ENCODE measurements at regions not wholly inside any gene's neighbourhood (a gene's known extent, or its start where the extent isn't known, plus 50 kb on each side); places are given as distances from the start of the nearest gene placed in this dataset.
"Not testable (repeated sequence)": the region's sequence is repeated elsewhere in the genome, so short reads cannot be mapped to it uniquely, and the experiment has no call there.

- no peak for DNase-seq (ENCODE audit: extremely low read depth, low read depth, low spot score)
These were observed 848.9 kb downstream of the TRIML1 start for GRCh38 chr4:188988131-188988530.

- DNase-seq (ENCODE audit: extremely low read depth, low read depth, low spot score): no peak
These were observed 850.1 kb downstream of the TRIML1 start for GRCh38 chr4:188989371-188989770.

- DNase-seq (ENCODE audit: extremely low read depth, low read depth, low spot score): no peak
These were observed 853.5 kb downstream of the TRIML1 start for GRCh38 chr4:188992706-188993105.

DNA sequence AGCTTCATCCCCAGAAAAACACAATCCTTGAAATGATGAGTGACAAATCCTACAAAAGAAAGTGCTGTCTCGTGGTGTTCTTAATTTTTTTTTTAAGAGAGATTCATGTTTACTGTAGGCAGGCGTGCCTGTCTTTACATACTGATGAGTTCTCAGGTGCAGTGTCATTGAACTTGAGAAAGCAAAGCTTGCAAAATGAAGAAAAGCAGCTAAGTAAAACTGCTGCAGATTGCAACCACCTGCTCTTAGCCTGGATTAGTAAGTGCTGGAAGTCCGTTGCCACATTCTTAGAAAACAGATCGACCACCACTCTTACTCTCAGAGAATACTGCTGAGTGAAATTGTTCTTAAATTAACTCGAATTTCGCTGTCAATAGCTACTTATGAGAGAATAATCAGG lies 854.6 kb downstream of the TRIML1 start:
- DNase-seq (ENCODE audit: extremely low read depth, low read depth, low spot score): no peak

- no peak for DNase-seq (ENCODE audit: extremely low read depth, low read depth, low spot score)
These were observed 862.2 kb downstream of the TRIML1 start for GRCh38 chr4:189001283-189001970.

DNA sequence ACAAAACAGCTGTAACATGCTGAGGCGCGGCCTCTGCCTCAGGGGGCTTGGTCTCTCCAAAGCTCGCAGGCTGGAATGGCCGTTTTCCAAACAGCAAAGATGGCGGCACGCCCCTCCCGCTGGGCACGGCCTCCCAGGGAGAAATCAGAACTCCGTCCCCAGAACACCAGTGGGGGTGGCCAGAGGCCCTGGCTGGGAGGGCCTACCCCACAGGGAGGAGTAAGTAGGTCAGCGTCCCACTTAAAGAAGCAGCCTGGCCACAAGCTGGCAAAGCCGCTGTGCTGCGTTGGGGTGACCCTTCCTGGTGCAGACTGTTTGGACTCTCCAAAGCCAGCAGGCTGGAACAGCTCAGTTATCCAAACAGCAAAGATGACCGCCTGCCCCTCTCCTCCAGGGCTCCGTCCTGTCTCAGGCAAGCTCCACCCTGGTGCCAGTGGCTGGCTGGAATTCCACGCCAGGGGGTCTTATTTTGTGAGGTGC lies 862.8 kb downstream of the TRIML1 start:
- DNase-seq (ENCODE audit: extremely low read depth, low read depth, low spot score): no peak

GRCh38 chr4:189002475-189002874 lies 863.2 kb downstream of the TRIML1 start:
- no peak for DNase-seq (ENCODE audit: extremely low read depth, low read depth, low spot score)

DNA sequence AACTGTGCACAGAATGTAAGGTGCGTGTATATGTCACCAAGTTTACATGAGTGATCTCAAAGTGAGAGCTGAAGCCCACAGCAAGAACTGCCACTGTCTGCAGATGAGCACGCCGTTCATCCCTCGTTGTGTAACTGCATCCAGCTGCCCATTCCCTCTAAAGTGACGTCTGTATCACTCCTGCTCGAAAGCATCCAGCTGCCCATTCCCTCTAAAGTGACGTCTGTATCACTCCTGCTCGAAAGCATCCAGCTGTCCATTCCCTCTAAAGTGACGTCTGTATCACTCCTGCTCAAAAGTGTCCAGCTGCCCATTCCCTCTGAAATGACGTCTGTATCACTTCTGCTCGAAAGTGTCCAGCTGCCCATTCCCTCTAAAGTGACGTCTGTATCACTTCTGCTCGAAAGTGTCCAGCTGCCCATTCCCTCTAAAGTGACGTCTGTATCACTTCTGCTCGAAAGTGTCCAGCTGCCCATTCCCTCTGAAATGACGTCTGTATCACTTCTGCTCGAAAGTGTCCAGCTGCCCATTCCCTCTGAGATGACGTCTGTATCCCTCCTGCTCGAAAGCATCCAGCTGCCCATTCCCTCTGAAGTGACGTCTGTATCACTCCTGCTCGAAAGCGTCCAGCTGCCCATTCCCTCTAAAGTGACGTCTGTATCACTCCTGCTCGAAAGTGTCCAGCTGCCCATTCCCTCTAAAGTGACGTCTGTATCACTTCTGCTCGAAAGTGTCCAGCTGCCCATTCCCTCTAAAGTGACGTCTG lies 871.4 kb downstream of the TRIML1 start:
- not testable (repeated sequence) for DNase-seq (ENCODE audit: extremely low read depth, low read depth, low spot score)

GRCh38 chr4:189021831-189022230 lies 882.6 kb downstream of the TRIML1 start:
- DNase-seq (ENCODE audit: extremely low read depth, low read depth, low spot score): no peak

DNA sequence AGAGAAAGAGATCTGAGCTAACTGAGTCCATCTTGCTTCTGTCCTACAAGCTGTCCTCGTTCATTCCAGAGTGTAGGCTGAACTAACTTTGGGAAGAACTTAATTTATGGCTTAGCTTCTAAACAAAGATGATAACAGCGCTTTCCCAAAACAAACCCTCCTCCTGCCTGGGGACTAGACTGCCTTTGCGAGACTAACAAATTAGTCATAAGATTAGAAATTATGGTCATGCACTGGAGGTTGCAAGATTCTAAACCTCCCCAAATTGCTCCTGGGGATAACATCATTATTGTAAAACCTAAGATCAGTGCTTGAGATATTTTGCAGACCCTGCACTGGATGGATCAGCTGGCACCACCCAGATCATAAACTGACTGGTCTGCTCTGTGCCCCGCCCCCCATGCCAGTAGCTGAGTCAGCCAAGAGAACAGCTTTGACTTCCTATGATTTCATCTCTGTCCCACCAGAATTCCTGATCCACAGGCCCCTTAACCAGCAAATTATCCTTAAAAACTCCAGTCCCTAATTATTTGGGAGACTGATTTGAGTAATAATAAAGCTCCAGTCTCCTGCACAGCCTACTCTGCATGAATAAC lies 883.3 kb downstream of the TRIML1 start:
- no peak for DNase-seq (ENCODE audit: extremely low read depth, low read depth, low spot score)

- no peak for DNase-seq (ENCODE audit: extremely low read depth, low read depth, low spot score)
These were observed 890.8 kb downstream of the TRIML1 start for GRCh38 chr4:189029976-189030504.

GRCh38 chr4:189032606-189033338 lies 893.5 kb downstream of the TRIML1 start:
- DNase-seq (ENCODE audit: extremely low read depth, low read depth, low spot score): no peak

- DNase-seq (ENCODE audit: extremely low read depth, low read depth, low spot score): no peak
These were observed 894.6 kb downstream of the TRIML1 start for GRCh38 chr4:189033801-189034347.

- no peak for DNase-seq (ENCODE audit: extremely low read depth, low read depth, low spot score)
These were observed 895.9 kb downstream of the TRIML1 start for GRCh38 chr4:189035091-189035490.

DNA sequence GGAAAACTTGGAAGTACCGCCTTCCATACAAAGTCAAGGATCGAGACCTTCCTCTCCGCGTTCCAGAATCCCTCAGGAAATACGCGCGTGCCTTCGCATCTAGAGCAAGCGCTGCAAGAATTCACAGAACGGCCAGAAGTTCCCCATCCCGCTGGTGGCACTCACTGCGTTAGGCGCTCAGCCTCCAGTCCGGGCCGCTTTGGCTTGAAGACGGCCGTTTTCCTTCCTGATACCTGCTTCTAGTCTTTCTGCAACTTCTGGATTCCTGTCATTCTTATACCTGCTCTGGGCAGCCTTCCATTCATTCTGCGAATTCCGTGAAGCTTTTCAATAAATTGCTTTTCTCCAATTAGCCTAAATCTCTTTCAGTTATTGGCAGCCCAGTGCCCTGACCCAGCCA lies 896.4 kb downstream of the TRIML1 start:
- DNase-seq (ENCODE audit: extremely low read depth, low read depth, low spot score): no peak

GRCh38 chr4:189036906-189037305 lies 897.7 kb downstream of the TRIML1 start:
- DNase-seq (ENCODE audit: extremely low read depth, low read depth, low spot score): no peak

DNA sequence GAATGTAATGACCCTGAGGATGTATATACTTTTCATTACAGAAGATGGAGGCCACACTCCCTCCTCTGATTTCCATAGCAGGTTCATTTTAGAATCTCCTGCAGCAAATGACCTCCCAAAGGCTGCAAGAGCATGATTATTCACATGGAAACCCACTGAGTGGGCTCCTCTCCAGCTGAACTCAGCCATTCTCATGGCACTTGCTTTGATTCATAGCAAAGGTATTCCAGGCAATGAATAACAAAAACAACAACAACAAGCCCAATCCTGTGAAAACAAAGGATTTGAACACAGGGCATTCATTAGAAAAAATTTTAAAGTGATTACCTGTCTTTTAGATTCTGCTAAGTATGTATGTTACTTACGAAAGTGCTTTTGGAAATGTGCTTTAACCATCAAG lies 894.0 kb upstream of the FRG1 start:
- no peak for DNase-seq (ENCODE audit: extremely low read depth, low read depth, low spot score)

DNA sequence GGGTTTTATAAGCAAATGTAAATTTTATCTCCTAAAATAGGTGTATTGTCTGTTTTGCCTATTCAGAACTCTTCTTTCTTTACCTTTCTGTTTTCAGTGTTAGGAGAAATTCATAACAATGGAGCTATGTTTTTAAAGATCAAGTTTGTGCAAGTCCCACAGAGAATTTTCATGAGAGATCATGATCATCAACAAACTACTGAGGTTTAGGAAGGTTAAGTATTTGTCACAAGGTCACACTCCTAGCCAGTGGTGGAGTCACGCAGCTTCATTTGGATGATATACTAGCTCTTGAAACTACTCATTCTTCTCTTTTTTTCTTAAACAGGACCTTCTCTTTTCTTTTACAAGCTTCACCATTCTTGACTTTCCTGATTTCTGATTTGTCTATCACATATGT lies 892.6 kb upstream of the FRG1 start:
- no peak for DNase-seq (ENCODE audit: extremely low read depth, low read depth, low spot score)

DNA sequence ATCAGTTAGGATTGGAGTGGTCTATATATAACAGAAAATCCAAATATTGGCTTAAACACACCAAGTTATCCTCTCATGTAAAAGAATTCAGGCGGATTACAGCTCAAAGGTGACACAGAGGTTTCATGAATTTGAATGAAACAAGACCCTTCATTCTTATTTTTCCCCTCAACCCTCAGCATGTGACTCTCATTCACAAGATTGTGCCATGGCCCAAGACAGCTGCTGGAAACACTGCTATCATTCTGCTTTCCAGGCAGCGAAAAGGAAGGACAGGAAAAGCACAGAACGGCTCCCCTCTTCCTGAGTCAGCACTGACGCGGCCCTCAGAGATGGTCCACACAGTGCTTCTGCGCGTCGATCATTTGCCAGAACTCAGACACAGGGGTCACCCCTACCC lies 891.0 kb upstream of the FRG1 start:
- DNase-seq (ENCODE audit: extremely low read depth, low read depth, low spot score): no peak

- no peak for DNase-seq (ENCODE audit: extremely low read depth, low read depth, low spot score)
These were observed 890.0 kb upstream of the FRG1 start for GRCh38 chr4:189050643-189051042.

GRCh38 chr4:189053621-189054020 lies 887.1 kb upstream of the FRG1 start:
- DNase-seq (ENCODE audit: extremely low read depth, low read depth, low spot score): no peak
